K562 (cell line): ENCODE measurements at regions not wholly inside any gene's neighbourhood (a gene's known extent, or its start where the extent isn't known, plus 50 kb on each side); places are given as distances from the start of the nearest gene placed in this dataset.

Experiments used
- CEBPG ChIP-seq, 3 experiments: fragments of 200-800 bp in 1 of 3; sonication (Bioruptor generic) in 1 of 3; sonication (generic) in 1 of 3; formaldehyde crosslinking in 1 of 3; IDR thresholded peaks in 2 of 3; conservative IDR thresholded peaks in 1 of 3; 2 replicates each; pipeline versions ENCODE4 v1.6.1 to v1.8.0; 2016 to 2022; ENCODE audit warnings: missing compliant biosample characterization in 2 of 3, missing genetic modification characterization in 2 of 3, mild to moderate bottlenecking in 1 of 3, missing genetic modification reagents in 1 of 3
- CSDE1 ChIP-seq, 2 experiments: fragments of 450-650 bp; IDR thresholded peaks; 2 replicates each; pipeline ENCODE4 v1.6.1; 2016; ENCODE audit warnings: mild to moderate bottlenecking in 1 of 2
- MAFF ChIP-seq: IDR thresholded peaks from 2 replicates; pipeline ENCODE4 v1.6.1; 2012; ENCODE audit warnings: low read length, improper control_type of control experiment
- MAFK ChIP-seq: IDR thresholded peaks from 2 replicates; pipeline ENCODE4 v1.6.1; 2011; ENCODE audit warnings: low read length, improper control_type of control experiment
- REST ChIP-seq, 2 experiments: fragments of 450-650 bp; formaldehyde crosslinking in 1 of 2; IDR thresholded peaks; 2 replicates each; pipeline versions ENCODE4 v1.4.0 to v1.6.1; 2014 to 2020; ENCODE audit warnings: mild to moderate bottlenecking in 2 of 2, borderline replicate concordance in 1 of 2, low read depth in 1 of 2
- ZEB2 ChIP-seq: fragments of 450-650 bp; IDR thresholded peaks from 2 replicates; pipeline ENCODE4 v1.6.1; 2016
- ZNF316 ChIP-seq: fragments of 450-650 bp; IDR thresholded peaks from 2 replicates; pipeline ENCODE4 v1.6.1; 2016
- ZNF830 ChIP-seq: fragments of 250-450 bp; sonication (Bioruptor Pico); IDR thresholded peaks from 2 replicates; pipeline ENCODE4 v1.5.0; 2021; ENCODE audit warnings: mild to moderate bottlenecking

- TF ChIP-seq REST (IDR thresholded peaks at IDR 0.05; ENCODE audit: borderline replicate concordance) = no peak
- TF ChIP-seq REST (CRISPR knock-in tag; IDR thresholded peaks at IDR 0.05; ENCODE audit: low read depth) = no peak
- TF ChIP-seq ZEB2 = no peak
- TF ChIP-seq ZNF316 = peak; percentile 76
- TF ChIP-seq ZNF830 (CRISPR knock-in tag) = no peak
- TF ChIP-seq MAFK = peak; percentile 78
- no peak for TF ChIP-seq CSDE1 (IDR thresholded peaks at IDR 0.05)
- TF ChIP-seq MAFF = peak; percentile 75
- TF ChIP-seq CEBPG (CRISPR knock-in tag; IDR thresholded peaks at IDR 0.05) = no peak
- TF ChIP-seq CEBPG (tag; conservative IDR thresholded peaks at IDR 0.05 in 1 of 2, IDR thresholded peaks at IDR 0.05 in 1 of 2) = no peak
- TF ChIP-seq, all 486 proteins: peak for 5
Observed at GRCh38 chr3:56962206-56962605, 98.3 kb upstream of the SPATA12 start (continued).
